HL-60 (cell line): ENCODE measurements at regions not wholly inside any gene's neighbourhood (a gene's known extent, or its start where the extent isn't known, plus 50 kb on each side); places are given as distances from the start of the nearest gene placed in this dataset.

Experiments used
- DNase-seq, 2 experiments: peaks; one replicate each; pipeline ENCODE4 v3.0.0-alpha.2; 2010 to 2020; ENCODE audit warnings: low read depth in 1 of 2, low spot score in 1 of 2
- H3K27ac ChIP-seq: fragments of 250-450 bp; sonication (Bioruptor Pico); replicated peaks from 2 replicates; pipeline ENCODE4 v1.5.1; 2020; ENCODE audit warnings: mild to moderate bottlenecking, moderate library complexity
- H3K27me3 ChIP-seq: fragments of 250-450 bp; sonication (Bioruptor Pico); 2 replicates; pipeline ENCODE4 v1.5.1; 2021; ENCODE audit warnings: mild to moderate bottlenecking, moderate library complexity; ENCODE audit not compliant: insufficient read depth, poor library complexity, severe bottlenecking
- H3K4me3 ChIP-seq: replicated peaks from 2 replicates; pipeline ENCODE4 v1.5.1; 2011; ENCODE audit warnings: mild to moderate bottlenecking, control low read depth, low read length; ENCODE audit not compliant: insufficient read depth
- CTCF ChIP-seq: IDR thresholded peaks from one replicate; pipeline ENCODE4 v1.5.1; 2011; ENCODE audit warnings: low read length, control low read depth, inconsistent platforms; ENCODE audit not compliant: insufficient read depth
- GABPA ChIP-seq: IDR thresholded peaks from 2 replicates; pipeline ENCODE4 v1.6.1; 2012; ENCODE audit warnings: low read depth
- POLR2AphosphoS5 ChIP-seq: IDR thresholded peaks from 2 replicates; pipeline ENCODE4 v1.6.1; 2012; ENCODE audit warnings: low read depth
- REST ChIP-seq: IDR thresholded peaks from 2 replicates; pipeline ENCODE4 v1.6.1; 2012; ENCODE audit warnings: low read depth; ENCODE audit not compliant: insufficient replicate concordance
- SPI1 ChIP-seq: IDR thresholded peaks from 2 replicates; pipeline ENCODE4 v1.6.1; 2012; ENCODE audit warnings: low read depth, mild to moderate bottlenecking, borderline replicate concordance

GRCh38 chr21:16530656-16531055 is 800.9 kb downstream of the USP25 start:
- no peak overlapping the region for H3K27ac ChIP-seq
- no peak for DNase-seq
- H3K4me3 ChIP-seq: no peak overlapping the region
- H3K27me3 ChIP-seq: peaks cover 2% of the 10 kb centered on the region
- TF ChIP-seq GABPA (no peak), SPI1 (no peak), REST (no peak), POLR2AphosphoS5 (no peak), CTCF (no peak)

- Histone ChIP-seq H3K27me3 (peaks cover 2% of the 10 kb centered on the region), H3K4me3 (no peak overlapping the region)
- no peak for DNase-seq
These were observed 803.1 kb downstream of the USP25 start for GRCh38 chr21:16532840-16533239.

GRCh38 chr21:16533692-16534407 is 804.1 kb downstream of the USP25 start:
- Histone ChIP-seq H3K27ac (no peak overlapping the region), H3K4me3 (no peak overlapping the region), H3K27me3 (peaks cover 2% of the 10 kb centered on the region)
- DNase-seq: no peak
- TF ChIP-seq POLR2AphosphoS5 (no peak), CTCF (no peak), REST (no peak), SPI1 (no peak), GABPA (no peak)

More at GRCh38 chr21:16532840-16533239, 803.1 kb downstream of the USP25 start:
- H3K27ac ChIP-seq: no peak overlapping the region
- no peak for TF ChIP-seq CTCF
